Duodenal mucosa (tissue), 2 donors: ENCODE measurements at regions not wholly inside any gene's neighbourhood (a gene's known extent, or its start where the extent isn't known, plus 50 kb on each side); places are given as distances from the start of the nearest gene placed in this dataset.

Source experiments
- H3K27ac ChIP-seq: one replicate; pipeline ENCODE4 v1.7.0; 2013; ENCODE audit warnings: low read depth, low read length
- H3K27me3 ChIP-seq, 2 donors: one replicate each; pipeline ENCODE4 v1.7.0; 2013; ENCODE audit warnings: low read length in 2 of 2, control low read depth in 1 of 2; ENCODE audit not compliant: insufficient read depth in 2 of 2, control insufficient read depth in 1 of 2
- H3K36me3 ChIP-seq, 2 donors: one replicate each; pipeline ENCODE4 v1.7.0; 2013; ENCODE audit warnings: low read length in 2 of 2, control low read depth in 1 of 2; ENCODE audit not compliant: insufficient read depth in 2 of 2, control insufficient read depth in 1 of 2
- H3K4me1 ChIP-seq, 2 donors: one replicate each; pipeline ENCODE4 v1.7.0; 2013; ENCODE audit warnings: low read length in 2 of 2, control low read depth in 1 of 2; ENCODE audit not compliant: insufficient read depth in 2 of 2, control insufficient read depth in 1 of 2
- H3K4me3 ChIP-seq, 2 donors: one replicate each; pipeline ENCODE4 v1.7.0; 2013; ENCODE audit warnings: low read length in 2 of 2, low read depth in 1 of 2
- H3K9ac ChIP-seq, 2 donors: one replicate each; pipeline ENCODE4 v1.7.0; 2013; ENCODE audit warnings: low read length in 2 of 2, low read depth in 1 of 2
- H3K9me3 ChIP-seq, 2 donors: one replicate each; pipeline ENCODE4 v1.7.0; 2013; ENCODE audit warnings: low read length in 2 of 2, control low read depth in 1 of 2; ENCODE audit not compliant: control insufficient read depth in 1 of 2

- Histone ChIP-seq H3K9ac (no peak overlapping the region), H3K36me3 (no peaks in the 10 kb centered on the region), H3K27ac (no peak overlapping the region), H3K27me3 (no peaks in the 10 kb centered on the region), H3K4me3 (no peak overlapping the region), H3K9me3 (no peaks in the 10 kb centered on the region), H3K4me1 (no peaks in the 10 kb centered on the region)
Observed at GRCh38 chr2:217463402-217464075, 539.3 kb downstream of the TNS1 start.

GRCh38 chr2:217462121-217462520, 540.7 kb downstream of the TNS1 start:
- Histone ChIP-seq H3K4me3 (no peak overlapping the region), H3K27ac (no peak overlapping the region), H3K9ac (no peak overlapping the region), H3K27me3 (no peaks in the 10 kb centered on the region), H3K9me3 (no peaks in the 10 kb centered on the region), H3K36me3 (no peaks in the 10 kb centered on the region), H3K4me1 (no peaks in the 10 kb centered on the region)

GRCh38 chr2:217461674-217462073, 541.1 kb downstream of the TNS1 start:
- Histone ChIP-seq H3K9ac (no peak overlapping the region), H3K4me3 (no peak overlapping the region), H3K27me3 (no peaks in the 10 kb centered on the region), H3K36me3 (no peaks in the 10 kb centered on the region), H3K4me1 (no peaks in the 10 kb centered on the region), H3K27ac (no peak overlapping the region), H3K9me3 (no peaks in the 10 kb centered on the region)

GRCh38 chr2:217459680-217460405, 543.0 kb downstream of the TNS1 start:
- Histone ChIP-seq H3K27ac (no peak overlapping the region), H3K4me1 (no peaks in the 10 kb centered on the region), H3K9ac (no peak overlapping the region), H3K36me3 (no peaks in the 10 kb centered on the region), H3K27me3 (no peaks in the 10 kb centered on the region), H3K9me3 (no peaks in the 10 kb centered on the region), H3K4me3 (no peak overlapping the region)

- Histone ChIP-seq H3K4me3 (no peak overlapping the region), H3K4me1 (no peaks in the 10 kb centered on the region), H3K36me3 (no peaks in the 10 kb centered on the region), H3K27ac (no peak overlapping the region), H3K27me3 (no peaks in the 10 kb centered on the region), H3K9ac (no peak overlapping the region), H3K9me3 (no peaks in the 10 kb centered on the region)
Observed at GRCh38 chr2:217459016-217459415, 543.8 kb downstream of the TNS1 start.

- no peak overlapping the region for H3K9ac ChIP-seq
- no peaks in the 10 kb centered on the region for H3K27me3 ChIP-seq
- no peak overlapping the region for H3K4me3 ChIP-seq
- no peak overlapping the region for H3K27ac ChIP-seq
- no peaks in the 10 kb centered on the region for H3K4me1 ChIP-seq
- no peaks in the 10 kb centered on the region for H3K36me3 ChIP-seq
- H3K9me3 ChIP-seq = no peaks in the 10 kb centered on the region
Observed at GRCh38 chr2:217456016-217456415, 546.8 kb downstream of the TNS1 start.

GRCh38 chr2:217452928-217453327, 549.9 kb downstream of the TNS1 start:
- Histone ChIP-seq H3K27me3 (no peaks in the 10 kb centered on the region), H3K9ac (no peak overlapping the region), H3K9me3 (no peaks in the 10 kb centered on the region), H3K4me3 (no peak overlapping the region), H3K27ac (no peak overlapping the region), H3K4me1 (no peaks in the 10 kb centered on the region), H3K36me3 (no peaks in the 10 kb centered on the region)

GRCh38 chr2:217451666-217452065, 551.1 kb downstream of the TNS1 start:
- H3K9me3 ChIP-seq = no peaks in the 10 kb centered on the region
- H3K27ac ChIP-seq = no peak overlapping the region
- no peaks in the 10 kb centered on the region for H3K27me3 ChIP-seq
- no peak overlapping the region for H3K9ac ChIP-seq
- H3K4me1 ChIP-seq = no peaks in the 10 kb centered on the region
- no peaks in the 10 kb centered on the region for H3K36me3 ChIP-seq
- H3K4me3 ChIP-seq = no peak overlapping the region

GRCh38 chr2:217449444-217449843, 553.4 kb downstream of the TNS1 start:
- Histone ChIP-seq H3K9ac (no peak overlapping the region), H3K27ac (no peak overlapping the region), H3K27me3 (no peaks in the 10 kb centered on the region), H3K4me3 (no peak overlapping the region), H3K36me3 (no peaks in the 10 kb centered on the region), H3K9me3 (no peaks in the 10 kb centered on the region), H3K4me1 (no peaks in the 10 kb centered on the region)

GRCh38 chr2:217448860-217449259, 553.9 kb downstream of the TNS1 start:
- H3K27me3 ChIP-seq = no peaks in the 10 kb centered on the region
- no peak overlapping the region for H3K27ac ChIP-seq
- no peaks in the 10 kb centered on the region for H3K4me1 ChIP-seq
- H3K36me3 ChIP-seq = no peaks in the 10 kb centered on the region
- H3K9ac ChIP-seq = no peak overlapping the region
- no peak overlapping the region for H3K4me3 ChIP-seq
- H3K9me3 ChIP-seq = no peaks in the 10 kb centered on the region
